DLD1 (cell line): ENCODE measurements at regions not wholly inside any gene's neighbourhood (a gene's known extent, or its start where the extent isn't known, plus 50 kb on each side); places are given as distances from the start of the nearest gene placed in this dataset.

Source experiments
- in situ Hi-C: cut with HindIII; loops from 2 replicates; pipeline ENCODE4 v1.10.0; 2017; ENCODE audit warnings: low sequenced_read_pairs

DNA sequence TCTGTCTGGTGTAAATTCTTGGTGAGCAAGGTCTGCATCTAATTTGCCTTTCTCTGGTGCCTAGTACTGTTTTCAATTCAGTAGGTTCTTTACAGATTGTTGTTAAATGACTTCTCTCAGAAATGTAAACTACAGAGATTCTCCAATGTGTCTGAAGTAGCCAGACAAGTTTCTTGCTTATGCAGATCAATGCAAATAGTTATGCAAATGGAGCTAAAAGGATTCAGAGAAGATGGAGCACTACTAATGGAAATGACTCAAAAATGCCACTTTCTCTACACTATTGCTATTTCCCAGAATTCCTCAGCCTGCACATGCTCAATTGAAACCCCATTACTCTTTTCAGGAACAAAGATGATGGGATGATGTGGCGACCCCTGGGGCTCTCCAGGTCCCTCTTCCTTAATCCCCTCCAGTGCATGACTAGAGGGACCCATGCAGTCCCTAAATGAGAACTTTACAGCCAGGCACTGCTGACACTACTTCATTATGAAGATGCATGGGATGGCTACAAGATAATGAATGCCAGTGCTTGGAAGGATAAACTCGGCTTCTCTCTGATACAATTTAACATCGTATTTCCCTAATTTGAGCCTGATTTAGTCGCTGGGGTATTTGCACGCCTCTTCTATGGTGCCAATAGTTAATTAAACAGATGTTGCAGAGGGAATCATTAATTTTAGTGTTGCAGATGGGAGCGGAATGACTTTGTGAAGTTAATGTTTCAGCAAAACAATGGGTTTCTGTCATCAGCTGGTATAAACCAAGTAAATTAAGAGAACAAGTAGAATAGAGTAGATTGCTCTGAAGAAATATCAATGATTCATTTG lies 753.2 kb downstream of the TLR4 start:
- in situ Hi-C loops: no loop called here

DNA sequence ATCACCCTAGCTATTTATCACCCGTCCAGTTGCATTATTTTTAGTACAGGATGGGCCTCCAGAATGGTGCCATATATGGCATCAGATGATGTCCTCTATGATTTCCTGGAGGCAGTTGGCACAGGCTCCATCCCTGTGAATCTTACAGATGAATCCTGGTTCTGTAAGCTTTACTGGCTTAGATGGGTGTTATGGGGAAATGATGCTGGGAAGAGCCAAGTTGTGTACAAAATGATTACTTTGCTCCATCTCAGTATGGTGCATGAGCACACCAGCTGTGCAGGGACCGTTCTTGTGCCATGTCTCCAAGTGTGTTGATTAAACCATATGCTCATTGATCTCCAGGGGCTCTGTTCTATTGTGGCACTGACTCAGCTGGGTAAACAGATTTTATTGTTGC lies 755.7 kb downstream of the TLR4 start:
- in situ Hi-C loops: no loop called here

DNA sequence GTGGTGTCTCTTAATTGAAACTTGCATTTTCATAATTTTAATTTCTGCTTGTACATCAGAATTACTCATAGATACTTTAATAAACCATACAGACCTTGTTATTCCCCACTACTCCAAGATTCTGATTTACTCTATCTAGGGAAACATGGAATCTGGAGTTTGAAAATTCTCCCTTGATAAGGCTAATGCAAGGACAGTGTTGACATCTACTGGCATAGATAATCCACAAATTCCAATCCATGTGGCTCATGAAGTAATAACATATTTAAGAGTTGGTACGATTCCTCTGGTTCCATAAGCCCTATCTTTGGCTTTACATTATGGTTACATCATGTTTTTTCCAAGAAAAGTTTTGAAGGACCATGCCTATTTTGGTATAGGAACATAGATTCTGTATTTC lies 759.2 kb downstream of the TLR4 start:
- in situ Hi-C loops: no loop called here

DNA sequence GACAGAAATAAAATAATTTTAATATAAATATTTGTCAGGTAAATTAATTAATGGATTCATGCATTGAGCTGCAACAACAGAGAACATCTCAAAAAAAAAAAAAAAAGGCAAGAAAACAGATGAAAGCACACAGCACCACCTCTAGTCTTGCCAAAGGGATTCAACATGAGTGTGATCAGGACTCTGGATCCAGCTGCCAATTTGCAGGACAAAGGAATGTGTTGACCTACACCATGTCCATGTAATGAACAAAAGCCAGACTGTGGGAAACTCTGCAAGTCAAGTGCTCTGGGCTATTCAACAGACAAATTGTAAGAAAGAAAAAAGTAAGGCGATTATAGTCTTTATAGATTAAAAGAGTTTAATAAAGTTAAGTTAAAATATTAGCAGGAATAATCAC lies 769.3 kb downstream of the TLR4 start:
- in situ Hi-C loops: no loop called here

DNA sequence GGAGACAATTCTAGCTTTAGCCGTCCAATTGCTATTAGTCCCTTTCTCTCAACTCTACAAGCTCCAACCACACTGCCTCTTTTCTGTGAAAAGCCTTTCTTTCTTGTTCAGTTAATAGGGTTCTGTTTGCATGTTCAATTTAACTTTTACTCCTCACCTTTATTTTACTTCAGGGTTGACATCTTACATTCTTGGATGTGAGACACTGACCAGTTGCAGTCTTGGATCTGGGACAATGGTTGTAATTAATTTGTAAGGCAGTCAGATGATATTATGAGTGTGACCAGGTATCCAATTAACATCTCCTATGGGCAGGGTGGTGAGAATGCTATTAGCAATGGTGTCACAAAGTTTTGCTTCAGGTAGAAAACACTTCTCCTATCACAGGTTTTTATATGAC lies 774.5 kb downstream of the TLR4 start:
- in situ Hi-C loops: no loop called here

GRCh38 chr9:118482306-118482705 lies 778.1 kb downstream of the TLR4 start:
- in situ Hi-C loops: no loop called here

GRCh38 chr9:118483677-118484076 lies 779.5 kb downstream of the TLR4 start:
- in situ Hi-C loops: no loop called here

GRCh38 chr9:118503236-118503635 lies 799.0 kb downstream of the TLR4 start:
- in situ Hi-C loops: no loop called here

DNA sequence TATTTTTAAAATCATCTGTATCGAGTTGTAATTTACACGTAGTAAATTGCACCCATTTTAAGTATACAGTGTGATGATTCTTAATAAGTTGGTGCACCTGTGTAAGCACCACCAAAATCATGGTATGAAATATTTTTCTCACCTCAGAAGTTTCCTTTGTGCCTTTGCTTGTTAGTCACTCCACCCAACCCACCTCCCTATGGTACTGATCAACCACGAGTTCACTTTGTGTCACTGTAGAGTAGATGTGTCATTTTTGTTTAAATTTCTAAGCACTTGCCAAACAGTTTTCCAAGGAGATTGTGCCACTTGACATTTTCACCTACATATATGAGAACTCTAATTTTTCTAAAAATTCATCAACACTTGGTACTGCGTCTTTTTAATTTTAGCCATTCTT lies 806.5 kb downstream of the TLR4 start:
- in situ Hi-C loops: no loop called here

DNA sequence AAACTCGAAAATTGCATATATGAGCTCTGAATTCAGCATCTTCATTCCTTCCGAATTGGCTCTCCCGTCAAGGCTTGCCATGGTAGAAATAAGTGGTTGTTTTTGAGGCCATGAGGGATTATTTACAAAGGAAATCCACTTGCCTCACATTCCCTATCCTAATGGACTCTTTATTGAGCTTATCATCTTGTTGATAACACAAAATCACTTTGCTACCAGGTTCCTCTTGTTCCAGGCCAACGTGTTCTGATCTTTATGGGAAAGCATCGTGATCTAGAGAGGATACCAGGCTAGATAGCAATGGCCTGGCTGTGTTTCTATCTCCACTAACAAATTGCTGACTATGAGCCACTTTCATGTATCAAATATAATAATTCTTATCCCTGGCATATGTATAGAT lies 811.7 kb downstream of the TLR4 start:
- in situ Hi-C loops: no loop called here

- in situ Hi-C loops: no loop called here
These were observed 817.1 kb downstream of the TLR4 start for GRCh38 chr9:118521261-118521660.

DNA sequence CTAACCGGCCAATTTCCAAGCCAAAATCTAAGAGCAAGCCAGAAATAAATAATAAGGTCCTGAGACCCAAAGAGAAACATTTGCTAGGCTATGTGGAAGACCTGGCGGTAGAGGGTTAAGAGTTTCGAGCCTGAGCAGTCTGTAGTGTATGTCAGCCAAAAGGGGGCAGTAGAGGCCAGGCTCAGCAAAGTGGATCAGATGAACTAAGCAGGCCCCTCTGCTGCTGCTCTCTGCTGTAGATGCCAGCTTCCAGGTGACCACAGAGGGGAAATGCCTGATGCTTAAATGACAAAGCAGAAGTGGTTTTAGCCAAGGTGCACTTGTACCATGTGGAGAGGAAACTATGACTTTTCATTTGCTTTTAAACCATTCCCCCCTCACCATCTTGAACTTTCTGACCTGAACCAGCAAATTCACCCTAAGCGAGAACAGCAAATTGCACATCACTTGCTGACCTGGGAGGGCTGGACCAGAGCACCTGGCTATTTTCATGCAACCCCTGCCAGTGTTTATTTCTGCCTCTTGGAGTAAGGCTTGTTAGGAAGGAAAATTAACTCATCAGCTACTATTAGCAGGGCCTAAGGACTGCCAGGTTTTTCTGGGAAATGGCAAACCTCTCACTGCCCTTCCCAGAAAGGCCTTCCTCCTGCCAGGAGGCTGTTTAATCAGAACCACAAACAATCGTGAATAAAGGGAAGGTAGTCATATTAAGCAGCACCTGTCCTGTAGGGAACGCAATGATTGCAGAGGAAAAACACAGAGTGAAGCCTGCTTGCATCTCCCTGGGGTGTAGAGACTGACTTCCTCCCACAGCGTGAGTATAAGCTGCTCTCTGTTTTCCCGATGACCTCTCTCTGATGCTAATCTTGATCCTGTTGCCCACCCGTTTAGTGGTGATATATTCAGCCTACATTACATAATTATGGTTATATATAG lies 818.2 kb downstream of the TLR4 start:
- in situ Hi-C loops: no loop called here

DNA sequence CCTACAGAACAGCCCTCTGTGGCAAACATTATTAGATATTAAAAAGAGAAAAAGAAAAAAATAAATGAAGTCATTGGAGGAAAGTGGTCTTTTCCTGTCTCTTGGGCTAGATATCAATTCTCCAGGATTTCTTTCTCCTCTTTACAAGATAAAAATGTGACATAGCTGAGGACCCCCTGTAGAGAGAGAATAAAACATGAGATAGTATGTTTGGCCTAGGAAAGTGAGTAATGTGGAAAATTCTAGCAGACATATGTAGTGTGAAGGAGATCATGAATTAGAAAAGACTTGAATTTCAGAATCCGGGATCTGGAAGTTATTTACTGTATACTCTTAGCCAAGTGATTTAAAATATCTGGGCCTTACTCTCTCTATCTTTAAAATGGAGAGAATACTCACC lies 823.1 kb downstream of the TLR4 start:
- in situ Hi-C loops: no loop called here

DNA sequence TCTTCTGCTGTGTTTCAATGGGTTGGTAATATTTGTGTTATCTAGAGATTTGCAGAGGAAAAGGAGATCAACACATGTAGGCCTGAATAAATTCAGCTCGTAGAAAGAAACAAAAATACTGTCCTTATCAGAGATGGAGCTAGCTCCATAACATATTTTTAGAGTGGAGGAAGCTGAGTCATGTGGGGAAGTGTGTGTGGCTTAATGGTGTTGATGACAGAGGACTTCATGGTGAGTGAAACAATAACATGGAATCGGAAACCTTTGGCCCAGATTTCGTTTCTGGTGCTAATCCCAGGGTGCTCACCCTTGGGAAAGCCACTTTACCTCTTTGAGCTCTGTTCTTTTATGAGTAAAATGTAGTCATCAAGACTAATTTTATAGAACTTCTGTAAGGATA lies 825.0 kb downstream of the TLR4 start:
- in situ Hi-C loops: no loop called here

GRCh38 chr9:118529624-118530214 lies 825.5 kb downstream of the TLR4 start:
- in situ Hi-C loops: no loop called here

DNA sequence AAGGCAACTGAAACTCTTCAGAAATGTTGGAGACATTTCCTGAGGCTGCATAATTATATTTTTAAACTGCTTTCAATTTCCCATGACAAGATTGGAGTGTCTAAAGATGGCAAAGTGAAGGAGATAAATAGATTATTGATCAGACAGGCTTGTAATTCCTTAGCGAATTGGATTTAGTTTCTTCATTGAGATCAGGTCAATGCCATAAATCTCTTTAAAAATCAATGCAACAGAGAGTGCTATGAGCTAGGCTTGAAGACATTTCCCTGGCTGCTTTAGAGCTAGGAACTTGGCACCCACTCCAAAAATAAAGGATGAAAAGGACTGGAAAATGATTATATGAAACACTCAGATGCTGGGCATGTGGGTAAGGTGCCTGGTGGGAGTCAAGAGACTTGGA lies 828.4 kb downstream of the TLR4 start:
- in situ Hi-C loops: no loop called here

DNA sequence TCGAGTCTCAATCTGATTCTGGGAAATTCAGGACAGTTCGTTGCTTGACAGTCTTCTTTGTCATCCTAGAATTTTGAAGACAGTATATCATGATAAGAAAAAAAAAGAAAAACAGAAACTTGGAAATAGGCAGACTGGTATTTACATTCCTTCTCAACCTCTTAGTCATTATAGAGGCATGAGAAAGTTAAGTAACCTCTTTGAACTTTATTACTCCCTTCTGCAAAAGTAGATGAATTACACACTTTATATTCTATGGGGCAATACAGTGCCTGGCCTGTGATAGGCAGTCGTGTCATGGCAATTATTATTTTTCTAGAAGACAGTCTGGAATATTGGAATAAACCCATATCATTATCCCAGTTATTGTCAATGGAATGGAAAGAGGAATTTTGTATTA lies 828.9 kb downstream of the TLR4 start:
- in situ Hi-C loops: no loop called here

- in situ Hi-C loops: no loop called here
These were observed 829.6 kb downstream of the TLR4 start for GRCh38 chr9:118533850-118534249.

DNA sequence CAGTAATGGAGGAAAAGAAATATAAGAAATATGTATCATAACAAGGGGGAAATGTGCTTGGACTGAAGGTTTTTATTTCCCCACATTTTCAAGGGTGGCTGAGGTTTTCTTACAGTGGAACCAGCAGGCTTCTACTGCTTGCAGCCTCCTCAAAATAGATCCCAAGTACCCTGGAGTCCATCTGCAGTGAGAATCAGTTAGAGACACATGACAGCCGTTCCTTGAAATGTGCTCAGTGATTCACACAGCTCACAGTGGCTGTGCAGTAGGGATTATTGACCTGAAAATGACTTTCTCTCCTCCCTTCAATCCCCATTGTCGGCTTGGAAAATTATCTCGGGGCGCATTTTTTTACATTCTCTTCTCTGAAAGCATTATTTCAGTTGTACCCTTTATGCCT lies 832.0 kb downstream of the TLR4 start:
- in situ Hi-C loops: no loop called here

DNA sequence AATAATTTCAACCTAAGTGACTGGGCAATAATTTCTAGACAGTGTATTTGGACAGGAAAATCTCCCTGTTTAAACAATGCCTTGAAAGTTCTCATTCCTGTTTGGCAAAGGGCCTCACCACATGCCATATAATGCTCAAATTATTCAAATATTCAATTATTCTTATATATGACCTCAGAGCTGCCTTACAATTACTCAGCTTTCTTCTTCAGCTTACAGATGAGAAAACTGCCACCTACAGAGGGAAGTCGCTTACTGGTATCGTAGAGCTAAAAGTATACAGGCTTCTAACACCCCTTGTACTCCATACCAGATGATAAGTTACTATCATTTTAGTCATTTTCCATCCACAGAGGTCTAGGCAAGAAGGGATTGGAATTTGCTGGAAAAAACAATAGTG lies 830.3 kb downstream of the BRINP1 start:
- in situ Hi-C loops: no loop called here

- in situ Hi-C loops: no loop called here
These were observed 815.8 kb downstream of the BRINP1 start for GRCh38 chr9:118553465-118553864.

DNA sequence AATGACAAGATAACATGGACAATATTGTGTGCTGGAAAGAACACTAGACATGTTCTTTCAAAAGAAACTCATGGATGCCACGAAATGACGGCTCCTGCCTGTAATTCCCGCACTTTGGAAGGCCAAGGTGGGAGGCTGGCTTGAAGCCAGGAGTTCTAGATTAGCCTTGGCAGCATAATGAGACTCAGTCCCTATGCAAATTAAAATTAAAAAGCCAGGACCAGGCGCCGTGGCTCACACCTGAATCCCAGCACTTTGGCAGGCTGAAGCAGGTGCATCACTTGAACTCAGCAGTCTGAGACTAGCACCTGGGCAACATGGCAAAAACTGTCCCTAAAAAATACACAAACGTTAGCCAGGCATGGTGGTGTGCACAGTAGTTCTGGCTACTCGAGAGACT lies 814.2 kb downstream of the BRINP1 start:
- in situ Hi-C loops: no loop called here
